Glutamatergic neuron (in vitro differentiated cells): ENCODE measurements at regions not wholly inside any gene's neighbourhood (a gene's known extent, or its start where the extent isn't known, plus 50 kb on each side); places are given as distances from the start of the nearest gene placed in this dataset.

Experiments
- DNase-seq: peaks from one replicate; pipeline ENCODE4 v3.0.0; 2022
- H3K27ac Mint-ChIP-seq: one replicate; pipeline ENCODE4 v1.8.0; 2020; ENCODE audit warnings: mild to moderate bottlenecking, mixed read lengths, inconsistent platforms; ENCODE audit not compliant: unreplicated experiment
- H3K27me3 Mint-ChIP-seq: one replicate; pipeline ENCODE4 v1.8.0; 2020; ENCODE audit warnings: mild to moderate bottlenecking, moderate library complexity, mixed read lengths, inconsistent platforms; ENCODE audit not compliant: unreplicated experiment
- H3K36me3 Mint-ChIP-seq: one replicate; pipeline ENCODE4 v1.8.0; 2020; ENCODE audit warnings: mild to moderate bottlenecking, mixed read lengths, inconsistent platforms; ENCODE audit not compliant: unreplicated experiment
- H3K4me1 Mint-ChIP-seq: one replicate; pipeline ENCODE4 v1.8.0; 2020; ENCODE audit warnings: mild to moderate bottlenecking, low read depth, mixed read lengths, inconsistent platforms; ENCODE audit not compliant: unreplicated experiment
- H3K4me3 Mint-ChIP-seq: one replicate; pipeline ENCODE4 v1.8.0; 2020; ENCODE audit warnings: mild to moderate bottlenecking, mixed read lengths, inconsistent platforms; ENCODE audit not compliant: unreplicated experiment
- H3K9me3 Mint-ChIP-seq: one replicate; pipeline ENCODE4 v1.8.0; 2020; ENCODE audit warnings: mild to moderate bottlenecking, moderate library complexity, mixed read lengths, inconsistent platforms; ENCODE audit not compliant: unreplicated experiment
- TF ChIP-seq, protein P1 (sequence below): fragments of 200-600 bp; sonication (generic); IDR thresholded peaks from one replicate; pipeline ENCODE4 v1.5.0; 2021; ENCODE audit not compliant: partially characterized antibody, unreplicated experiment

DNA sequence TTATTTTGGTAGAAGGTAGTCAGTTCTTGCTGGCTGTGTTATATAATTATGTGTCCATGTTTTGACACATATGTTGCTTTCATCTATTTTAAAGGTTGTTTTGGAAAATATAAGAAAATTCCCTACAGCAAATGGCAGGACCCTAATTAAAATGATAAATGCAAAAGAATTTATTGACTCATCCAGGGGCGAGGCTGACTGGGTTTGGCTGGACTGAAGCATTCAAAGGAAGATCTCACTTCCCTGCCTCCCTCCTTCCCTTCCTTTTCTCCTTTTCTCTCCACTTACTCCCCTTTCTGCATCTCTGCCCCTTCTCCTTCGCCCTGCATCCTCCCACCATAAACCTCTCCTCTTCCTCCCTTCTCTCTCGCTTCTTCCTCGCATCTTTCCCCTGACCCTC, 129.6 kb downstream of the SNAPC1 start:
- TF ChIP-seq, protein P1, sequence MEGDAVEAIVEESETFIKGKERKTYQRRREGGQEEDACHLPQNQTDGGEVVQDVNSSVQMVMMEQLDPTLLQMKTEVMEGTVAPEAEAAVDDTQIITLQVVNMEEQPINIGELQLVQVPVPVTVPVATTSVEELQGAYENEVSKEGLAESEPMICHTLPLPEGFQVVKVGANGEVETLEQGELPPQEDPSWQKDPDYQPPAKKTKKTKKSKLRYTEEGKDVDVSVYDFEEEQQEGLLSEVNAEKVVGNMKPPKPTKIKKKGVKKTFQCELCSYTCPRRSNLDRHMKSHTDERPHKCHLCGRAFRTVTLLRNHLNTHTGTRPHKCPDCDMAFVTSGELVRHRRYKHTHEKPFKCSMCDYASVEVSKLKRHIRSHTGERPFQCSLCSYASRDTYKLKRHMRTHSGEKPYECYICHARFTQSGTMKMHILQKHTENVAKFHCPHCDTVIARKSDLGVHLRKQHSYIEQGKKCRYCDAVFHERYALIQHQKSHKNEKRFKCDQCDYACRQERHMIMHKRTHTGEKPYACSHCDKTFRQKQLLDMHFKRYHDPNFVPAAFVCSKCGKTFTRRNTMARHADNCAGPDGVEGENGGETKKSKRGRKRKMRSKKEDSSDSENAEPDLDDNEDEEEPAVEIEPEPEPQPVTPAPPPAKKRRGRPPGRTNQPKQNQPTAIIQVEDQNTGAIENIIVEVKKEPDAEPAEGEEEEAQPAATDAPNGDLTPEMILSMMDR: no peak
- DNase-seq: no peak
- H3K9me3 Mint-ChIP-seq: peaks cover 4% of the 10 kb centered on the region
- peaks cover 6% of the 10 kb centered on the region for H3K27me3 Mint-ChIP-seq
- H3K27ac Mint-ChIP-seq: no peak overlapping the region
- no peak overlapping the region for H3K4me3 Mint-ChIP-seq
- peaks cover 7% of the 10 kb centered on the region for H3K4me1 Mint-ChIP-seq
- H3K36me3 Mint-ChIP-seq: peaks cover 3% of the 10 kb centered on the region

DNA sequence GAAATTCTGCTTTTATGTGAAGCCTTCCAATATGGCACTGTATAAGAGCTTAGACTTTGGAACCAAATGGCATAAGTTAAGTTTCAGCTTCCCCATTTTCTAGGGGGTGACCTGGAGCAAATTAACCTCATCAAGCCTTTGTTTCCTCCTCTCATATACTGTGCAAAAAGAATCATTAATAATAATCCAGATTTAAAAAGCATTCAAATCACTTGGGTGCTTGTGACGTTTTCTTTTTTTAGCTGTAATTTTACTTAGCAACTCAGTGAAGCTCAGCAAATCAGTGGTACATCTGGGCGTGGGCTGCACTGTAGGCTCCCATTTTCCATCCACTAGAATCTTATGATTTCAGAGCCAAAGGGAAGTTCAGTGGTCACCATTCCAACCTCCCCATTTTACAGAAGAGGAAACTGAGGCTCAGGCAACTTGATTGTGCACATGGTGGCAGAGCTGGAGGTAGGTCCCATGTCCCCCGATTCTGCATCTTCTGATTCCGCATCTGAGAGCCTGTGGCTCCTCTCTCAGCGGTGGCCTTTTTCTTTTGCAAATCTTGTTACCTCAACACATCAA, 131.2 kb downstream of the SNAPC1 start:
- Mint-ChIP-seq H3K4me1 (peaks cover 8% of the 10 kb centered on the region), H3K27me3 (peaks cover 6% of the 10 kb centered on the region)

DNA sequence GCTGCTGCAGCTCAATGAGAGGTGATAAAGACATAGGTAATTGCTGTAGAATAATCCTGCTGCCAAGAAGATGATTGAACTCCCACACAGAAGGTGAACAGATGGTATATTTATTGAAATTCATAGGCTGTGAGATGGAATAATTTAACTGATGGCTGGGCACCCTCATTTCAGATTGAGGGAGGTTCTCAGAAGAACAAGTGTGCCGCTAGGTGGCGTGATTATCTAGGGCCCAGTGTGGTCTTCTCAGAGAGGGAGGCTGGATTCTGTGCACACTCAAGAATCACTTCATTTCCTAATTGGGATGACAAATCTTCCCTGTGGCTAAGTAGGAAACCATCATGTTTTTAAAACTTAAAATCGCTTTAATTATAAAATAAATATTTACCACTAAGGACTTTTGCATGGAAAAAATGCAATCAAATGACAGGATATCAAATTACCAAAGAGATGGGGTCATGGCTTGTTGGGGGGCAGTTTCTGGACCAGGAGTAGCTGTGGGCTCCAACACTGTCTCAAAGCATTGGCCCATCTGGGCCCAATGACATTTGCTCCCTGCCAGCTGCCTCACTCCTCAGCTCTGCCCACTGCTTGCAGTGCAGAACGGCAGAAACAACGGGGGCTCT, 132.3 kb downstream of the SNAPC1 start:
- peaks cover 3% of the 10 kb centered on the region for H3K27me3 Mint-ChIP-seq
- TF ChIP-seq, protein P1: peak; percentile 84
- peak; percentile 77 for DNase-seq
- no peak overlapping the region for H3K27ac Mint-ChIP-seq
- H3K36me3 Mint-ChIP-seq: no peaks in the 10 kb centered on the region
- H3K9me3 Mint-ChIP-seq: peaks cover 2% of the 10 kb centered on the region
- peaks cover 16% of the 10 kb centered on the region for H3K4me1 Mint-ChIP-seq
- no peak overlapping the region for H3K4me3 Mint-ChIP-seq

More for the DNA sequence above, 131.2 kb downstream of the SNAPC1 start:
- H3K4me3 Mint-ChIP-seq: no peak overlapping the region
- no peak overlapping the region for H3K27ac Mint-ChIP-seq
- H3K9me3 Mint-ChIP-seq: peaks cover 2% of the 10 kb centered on the region
- no peak for DNase-seq
- TF ChIP-seq, protein P1: no peak
- H3K36me3 Mint-ChIP-seq: no peaks in the 10 kb centered on the region

DNA sequence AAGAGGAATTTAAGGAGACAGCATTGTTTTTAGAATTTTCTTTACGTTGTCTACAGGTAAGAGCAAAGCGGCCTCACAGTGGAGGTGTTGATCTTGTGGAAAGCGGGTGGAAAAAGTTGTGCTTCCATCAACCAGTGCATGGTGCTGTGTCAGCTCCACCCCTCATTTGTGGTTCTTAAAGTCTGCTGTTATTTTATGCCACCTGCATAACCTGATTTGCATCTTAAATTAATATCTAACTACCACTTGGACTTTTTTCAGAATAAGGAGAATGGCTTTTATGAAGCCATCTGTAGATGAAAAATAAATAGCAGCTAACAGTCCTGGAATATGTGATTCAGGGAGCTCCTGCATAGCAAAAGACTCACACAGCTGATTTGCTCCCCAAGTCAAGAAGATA, 135.1 kb downstream of the SNAPC1 start:
- H3K4me3 Mint-ChIP-seq: no peak overlapping the region
- H3K27me3 Mint-ChIP-seq: no peaks in the 10 kb centered on the region
- TF ChIP-seq, protein P1: no peak
- H3K4me1 Mint-ChIP-seq: peaks cover 16% of the 10 kb centered on the region
- H3K36me3 Mint-ChIP-seq: no peaks in the 10 kb centered on the region
- H3K27ac Mint-ChIP-seq: no peak overlapping the region
- no peak for DNase-seq
- peaks cover 2% of the 10 kb centered on the region for H3K9me3 Mint-ChIP-seq

DNA sequence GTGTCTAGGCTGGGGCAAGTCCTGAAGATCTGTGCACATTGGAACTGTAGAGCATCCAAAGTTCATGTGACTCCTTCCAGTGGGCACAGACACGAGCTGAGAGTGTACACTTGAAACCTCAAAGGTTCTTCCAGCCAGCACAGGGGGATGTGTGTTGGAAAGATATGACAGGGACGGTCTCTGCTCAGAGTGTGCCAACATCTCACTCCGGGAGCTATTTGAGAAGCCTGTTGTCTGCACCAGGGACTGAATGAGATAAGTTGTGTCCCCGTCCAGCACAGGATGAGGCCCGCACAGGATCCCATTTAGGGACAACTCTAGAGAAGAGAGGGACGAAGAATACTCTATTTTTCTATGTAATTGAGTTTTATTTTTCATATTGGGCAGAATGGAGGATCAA, 136.3 kb downstream of the SNAPC1 start:
- H3K4me3 Mint-ChIP-seq: no peak overlapping the region
- no peak for DNase-seq
- H3K36me3 Mint-ChIP-seq: no peaks in the 10 kb centered on the region
- H3K4me1 Mint-ChIP-seq: peaks cover 16% of the 10 kb centered on the region
- H3K9me3 Mint-ChIP-seq: peaks cover 2% of the 10 kb centered on the region
- TF ChIP-seq, protein P1: no peak
- H3K27ac Mint-ChIP-seq: no peak overlapping the region
- H3K27me3 Mint-ChIP-seq: no peaks in the 10 kb centered on the region
